ENCODE measurements at regions not wholly inside any gene's neighbourhood (a gene's known extent, or its start where the extent isn't known, plus 50 kb on each side); places are given as distances from the start of the nearest gene placed in this dataset.

DNA sequence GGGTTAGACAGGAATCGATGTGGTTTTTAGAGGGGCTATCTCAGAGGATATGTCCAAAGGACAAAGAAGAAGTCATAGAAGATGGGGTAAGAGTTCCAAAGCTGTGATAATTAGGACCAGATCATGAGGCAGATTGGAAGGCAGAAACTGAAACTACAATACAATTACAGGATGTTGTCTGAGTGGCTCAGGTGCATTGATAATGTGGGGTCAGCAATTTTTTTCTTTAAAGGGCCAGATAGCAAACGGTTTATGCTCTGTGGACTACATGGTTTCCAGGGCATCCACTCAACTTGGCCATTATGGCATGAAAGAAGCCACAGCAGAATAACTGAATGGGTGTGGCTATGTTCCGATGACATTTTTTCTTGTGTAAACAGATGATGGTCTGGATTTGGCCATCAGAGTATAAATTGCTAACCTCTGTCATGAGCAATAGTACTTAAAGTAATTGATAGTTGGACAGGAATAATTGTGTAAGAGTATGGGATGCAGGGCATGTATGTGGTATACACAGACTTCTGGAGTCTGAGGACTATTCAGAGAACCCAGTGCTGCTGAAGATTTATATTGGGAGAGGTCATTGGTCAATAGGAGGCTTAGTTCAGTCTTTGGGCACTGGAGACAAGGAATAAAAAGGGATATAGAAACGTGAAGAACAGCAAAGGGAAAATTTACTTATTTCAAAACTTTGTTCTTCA is 198.4 kb upstream of the ADGRL4 start:
- H3K4me2 ChIP-seq (ENCODE audit: insufficient read depth in 1 of 2, low read depth in 2 of 2, low read length in 2 of 2): no peak overlapping the region
- DNase-seq (ENCODE audit: low read depth in 1 of 2, low spot score in 2 of 2): no peak
- 93% methylated on average over 4 of the region's 4 CpGs; no CpG with 5 or more reads in 1 of the 2 experiments for WGBS, 2 experiments (ENCODE audit: extremely low coverage in 1 of 2, insufficient coverage in 1 of 2, insufficient read length in 1 of 2, insufficient replicate concordance in 2 of 2, low coverage in 1 of 2, low lambda C conversion rate in 2 of 2, missing lambda C conversion rate in 1 of 2)
- TF ChIP-seq MAFK (IDR thresholded peaks at IDR 0.05; ENCODE audit: low read depth, low read length) (no peak), JUN (IDR thresholded peaks at IDR 0.05; ENCODE audit: low read depth, low read length) (no peak), SIN3A (conservative IDR thresholded peaks at IDR 0.05 in 1 of 2, IDR thresholded peaks at IDR 0.05 in 1 of 2; ENCODE audit: low read depth in 1 of 2, low read length in 2 of 2) (no peak), RNF2 (IDR thresholded peaks at IDR 0.05; ENCODE audit: borderline replicate concordance, low read depth, low read length, missing control alignments, poor library complexity, severe bottlenecking) (no peak), TAF1 (IDR thresholded peaks at IDR 0.05; ENCODE audit: low read depth, low read length) (no peak), SUZ12 (IDR thresholded peaks at IDR 0.05; ENCODE audit: low read length) (no peak), SP2 (IDR thresholded peaks at IDR 0.05; ENCODE audit: low read length) (no peak), TAF7 (optimal IDR thresholded peaks at IDR 0.05; ENCODE audit: borderline replicate concordance, low read depth, low read length) (no peak)
- TF ChIP-seq, protein P1, sequence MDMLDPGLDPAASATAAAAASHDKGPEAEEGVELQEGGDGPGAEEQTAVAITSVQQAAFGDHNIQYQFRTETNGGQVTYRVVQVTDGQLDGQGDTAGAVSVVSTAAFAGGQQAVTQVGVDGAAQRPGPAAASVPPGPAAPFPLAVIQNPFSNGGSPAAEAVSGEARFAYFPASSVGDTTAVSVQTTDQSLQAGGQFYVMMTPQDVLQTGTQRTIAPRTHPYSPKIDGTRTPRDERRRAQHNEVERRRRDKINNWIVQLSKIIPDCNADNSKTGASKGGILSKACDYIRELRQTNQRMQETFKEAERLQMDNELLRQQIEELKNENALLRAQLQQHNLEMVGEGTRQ (IDR thresholded peaks at IDR 0.05; ENCODE audit: low read length): no peak

More for the DNA sequence above, 198.4 kb upstream of the ADGRL4 start:
- H3K27me3 ChIP-seq (replicated peaks in 1 of 4; ENCODE audit: control insufficient read depth in 3 of 4, extremely low read depth in 1 of 4, insufficient read depth in 3 of 4, low read length in 3 of 4): no peaks in the 10 kb centered on the region
- H3K79me2 ChIP-seq (ENCODE audit: control insufficient read depth in 1 of 2, insufficient read depth in 2 of 2, low read length in 2 of 2): no peaks in the 10 kb centered on the region
- no peak overlapping the region for H2BK12ac ChIP-seq (ENCODE audit: low read depth, low read length)
- H3K56ac ChIP-seq (replicated peaks; ENCODE audit: insufficient read length, low read depth, low read length): no peak overlapping the region
- H4K20me1 ChIP-seq (replicated peaks in 1 of 2; ENCODE audit: control insufficient read depth in 1 of 2, insufficient read depth in 2 of 2, low read length in 2 of 2): no peaks in the 10 kb centered on the region
- H3K4me1 ChIP-seq (replicated peaks in 1 of 4; ENCODE audit: control insufficient read depth in 3 of 4, insufficient read depth in 4 of 4, low read length in 3 of 4): no peaks in the 10 kb centered on the region
- no peak overlapping the region for H2BK15ac ChIP-seq (ENCODE audit: low read length)
- H2BK5ac ChIP-seq (ENCODE audit: low read depth, low read length): no peak overlapping the region
- no peak overlapping the region for H2BK20ac ChIP-seq (ENCODE audit: low read length)
- no peak for FAIRE-seq
- H3K18ac ChIP-seq (ENCODE audit: extremely low read depth, low read length): no peak overlapping the region
- H4K8ac ChIP-seq (ENCODE audit: extremely low read depth, insufficient read depth, low read length): no peak overlapping the region
- H4K91ac ChIP-seq (replicated peaks; ENCODE audit: insufficient read length, low read length): no peak overlapping the region
- ChIA-PET CTCF (ENCODE audit: partially characterized antibody) (no interaction called here), POLR2A (ENCODE audit: partially characterized antibody) (no interaction called here)
- H3K23me2 ChIP-seq (ENCODE audit: low read depth, low read length): no peaks in the 10 kb centered on the region
- H3K79me1 ChIP-seq (ENCODE audit: low read depth, low read length): no peaks in the 10 kb centered on the region
- H3K23ac ChIP-seq (ENCODE audit: insufficient read length): no peak overlapping the region
- H3K27ac ChIP-seq (ENCODE audit: low read depth, low read length): no peak overlapping the region; the same call in 1 of the 2 replicates
- no peaks in the 10 kb centered on the region for H3K9me3 ChIP-seq (ENCODE audit: insufficient read depth in 2 of 2, low read depth in 1 of 2, low read length in 1 of 2)
- no peak overlapping the region for H3K4ac ChIP-seq (replicated peaks; ENCODE audit: insufficient read length, low read depth, low read length)
- no peak overlapping the region for H2BK120ac ChIP-seq (replicated peaks; ENCODE audit: low read depth, low read length)
- no peak overlapping the region for H3K14ac ChIP-seq (ENCODE audit: insufficient read length)
- H2AK5ac ChIP-seq (ENCODE audit: low read depth, low read length): no peak overlapping the region
- no peak overlapping the region for H4K5ac ChIP-seq (ENCODE audit: insufficient read length, low read depth, low read length)
- no peak overlapping the region for H2AFZ ChIP-seq (ENCODE audit: low read length)
- no peak overlapping the region for H3K4me3 ChIP-seq (ENCODE audit: extremely low read depth in 1 of 4, insufficient read depth in 2 of 4, low read depth in 3 of 4, low read length in 4 of 4)
- no peak overlapping the region for H3K9ac ChIP-seq (replicated peaks in 1 of 4; ENCODE audit: extremely low read depth in 1 of 4, low read depth in 3 of 4, low read length in 3 of 4)
- H3K36me3 ChIP-seq (ENCODE audit: control insufficient read depth in 2 of 4, insufficient read depth in 4 of 4, low read length in 3 of 4): no peaks in the 10 kb centered on the region

Measured in H1 (cell line).